ENCODE measurements at regions not wholly inside any gene's neighbourhood (a gene's known extent, or its start where the extent isn't known, plus 50 kb on each side); places are given as distances from the start of the nearest gene placed in this dataset.
"Not testable (repeated sequence)": the region's sequence is repeated elsewhere in the genome, so short reads cannot be mapped to it uniquely, and the experiment has no call there.

- H3K36me3 ChIP-seq (ENCODE audit: control insufficient read depth, insufficient read depth, low read length) = no peaks in the 10 kb centered on the region
- Mint-ChIP-seq H3K4me1 (ENCODE audit: low read depth, unreplicated experiment) (no peaks in the 10 kb centered on the region), H3K27ac (ENCODE audit: unreplicated experiment) (no peak overlapping the region), H3K4me3 (ENCODE audit: unreplicated experiment) (no peak overlapping the region), H3K36me3 (ENCODE audit: insufficient read depth, unreplicated experiment) (no peaks in the 10 kb centered on the region), H3K27me3 (ENCODE audit: insufficient read depth, unreplicated experiment) (no peaks in the 10 kb centered on the region), H3K9me3 (ENCODE audit: unreplicated experiment) (no peaks in the 10 kb centered on the region)
- no peaks in the 10 kb centered on the region for H3K27me3 ChIP-seq (replicated peaks; ENCODE audit: control insufficient read depth, insufficient read depth, low read length)
- CTCF ChIA-PET = no interaction called here
- H3K4me1 ChIP-seq = no peaks in the 10 kb centered on the region
- BruUV-seq (replicated peaks) = no TSS peak
- intact Hi-C loops (cut with micrococcal nuclease; ENCODE audit: unreplicated experiment) = no loop called here
- DNase-seq = no peak
- TF ChIP-seq CTCF (IDR thresholded peaks at IDR 0.05; ENCODE audit: insufficient read depth in 1 of 2, low read depth in 1 of 2, low read length in 1 of 2, severe bottlenecking in 1 of 2, unreplicated experiment in 1 of 2) = no peak
- POLR2A ChIA-PET = no interaction called here
- H3K9me3 ChIP-seq = no peaks in the 10 kb centered on the region
- H3K4me3 ChIP-seq (ENCODE audit: low read depth, low read length) = no peak overlapping the region
Observed at GRCh38 chr4:171334549-171334948, 478.7 kb upstream of the GALNTL6 start.

GRCh38 chr4:171308661-171309060 is 504.5 kb upstream of the GALNTL6 start:
- Mint-ChIP-seq H3K4me1 (ENCODE audit: low read depth, unreplicated experiment) (no peaks in the 10 kb centered on the region), H3K36me3 (ENCODE audit: insufficient read depth, unreplicated experiment) (no peaks in the 10 kb centered on the region), H3K4me3 (ENCODE audit: unreplicated experiment) (no peak overlapping the region), H3K27me3 (ENCODE audit: insufficient read depth, unreplicated experiment) (no peaks in the 10 kb centered on the region), H3K9me3 (ENCODE audit: unreplicated experiment) (no peaks in the 10 kb centered on the region), H3K27ac (ENCODE audit: unreplicated experiment) (no peak overlapping the region)
- CTCF ChIA-PET = no interaction called here
- no peaks in the 10 kb centered on the region for H3K27me3 ChIP-seq (replicated peaks; ENCODE audit: control insufficient read depth, insufficient read depth, low read length)
- no peak for DNase-seq
- H3K36me3 ChIP-seq (ENCODE audit: control insufficient read depth, insufficient read depth, low read length) = no peaks in the 10 kb centered on the region
- no peaks in the 10 kb centered on the region for H3K4me1 ChIP-seq
- no peak overlapping the region for H3K4me3 ChIP-seq (ENCODE audit: low read depth, low read length)
- intact Hi-C loops (cut with micrococcal nuclease; ENCODE audit: unreplicated experiment) = no loop called here
- BruUV-seq (replicated peaks) = no TSS peak
- H3K9me3 ChIP-seq = no peaks in the 10 kb centered on the region
- POLR2A ChIA-PET = no interaction called here
- no peak for TF ChIP-seq CTCF (IDR thresholded peaks at IDR 0.05; ENCODE audit: insufficient read depth in 1 of 2, low read depth in 1 of 2, low read length in 1 of 2, severe bottlenecking in 1 of 2, unreplicated experiment in 1 of 2)

- POLR2A ChIA-PET; H3K4me1 Mint-ChIP-seq (ENCODE audit: low read depth, unreplicated experiment); H3K4me3 ChIP-seq (ENCODE audit: low read depth, low read length); H3K9me3 Mint-ChIP-seq (ENCODE audit: unreplicated experiment); intact Hi-C loops (cut with micrococcal nuclease; ENCODE audit: unreplicated experiment); H3K27me3 ChIP-seq (replicated peaks; ENCODE audit: control insufficient read depth, insufficient read depth, low read length); H3K27me3 Mint-ChIP-seq (ENCODE audit: insufficient read depth, unreplicated experiment); H3K9me3 ChIP-seq; CTCF ChIA-PET; DNase-seq; H3K4me1 ChIP-seq; BruUV-seq (replicated peaks); H3K4me3 Mint-ChIP-seq (ENCODE audit: unreplicated experiment); H3K27ac Mint-ChIP-seq (ENCODE audit: unreplicated experiment); H3K36me3 ChIP-seq (ENCODE audit: control insufficient read depth, insufficient read depth, low read length); H3K36me3 Mint-ChIP-seq (ENCODE audit: insufficient read depth, unreplicated experiment): not testable (repeated sequence)
Observed at GRCh38 chr4:171298048-171298718, 515.0 kb upstream of the GALNTL6 start.
